Fibroblast of skin of scalp (primary cell): ENCODE measurements at regions not wholly inside any gene's neighbourhood (a gene's known extent, or its start where the extent isn't known, plus 50 kb on each side); places are given as distances from the start of the nearest gene placed in this dataset.
A peak's percentile ranks its signal among the peaks of the same experiment; 100 is the strongest.

Experiments used
- DNase-seq: peaks from one replicate; pipeline ENCODE4 v3.0.0-alpha.2; 2013

DNA sequence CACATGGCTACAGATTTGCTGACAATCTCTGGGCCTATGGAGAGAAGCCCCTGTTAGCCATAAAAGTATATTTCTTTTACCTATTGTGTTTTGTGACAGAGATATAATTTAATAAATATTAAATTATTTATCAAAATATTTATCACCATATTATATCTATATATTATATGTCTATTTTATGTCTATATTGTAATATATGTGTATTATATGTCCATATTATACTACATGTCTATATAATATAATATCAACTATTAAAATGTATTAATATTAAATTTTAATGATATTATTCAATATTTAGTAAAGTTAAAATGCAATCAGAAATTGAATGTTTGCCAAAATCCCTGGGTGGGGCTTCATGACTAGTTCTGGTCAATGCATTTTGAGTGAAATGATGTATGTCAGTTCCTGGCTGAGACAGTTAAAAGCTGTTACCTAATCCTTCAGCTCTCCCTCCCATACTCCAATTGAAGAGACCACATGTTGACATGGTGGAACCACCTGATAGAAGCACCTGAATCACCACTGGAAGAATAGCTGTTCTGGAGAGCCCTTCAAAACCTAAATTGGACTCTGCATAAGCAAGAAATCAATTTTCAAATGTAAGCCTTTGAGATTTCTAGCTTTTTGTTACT, 357.3 kb upstream of the DDHD1 start:
- no peak for DNase-seq

DNA sequence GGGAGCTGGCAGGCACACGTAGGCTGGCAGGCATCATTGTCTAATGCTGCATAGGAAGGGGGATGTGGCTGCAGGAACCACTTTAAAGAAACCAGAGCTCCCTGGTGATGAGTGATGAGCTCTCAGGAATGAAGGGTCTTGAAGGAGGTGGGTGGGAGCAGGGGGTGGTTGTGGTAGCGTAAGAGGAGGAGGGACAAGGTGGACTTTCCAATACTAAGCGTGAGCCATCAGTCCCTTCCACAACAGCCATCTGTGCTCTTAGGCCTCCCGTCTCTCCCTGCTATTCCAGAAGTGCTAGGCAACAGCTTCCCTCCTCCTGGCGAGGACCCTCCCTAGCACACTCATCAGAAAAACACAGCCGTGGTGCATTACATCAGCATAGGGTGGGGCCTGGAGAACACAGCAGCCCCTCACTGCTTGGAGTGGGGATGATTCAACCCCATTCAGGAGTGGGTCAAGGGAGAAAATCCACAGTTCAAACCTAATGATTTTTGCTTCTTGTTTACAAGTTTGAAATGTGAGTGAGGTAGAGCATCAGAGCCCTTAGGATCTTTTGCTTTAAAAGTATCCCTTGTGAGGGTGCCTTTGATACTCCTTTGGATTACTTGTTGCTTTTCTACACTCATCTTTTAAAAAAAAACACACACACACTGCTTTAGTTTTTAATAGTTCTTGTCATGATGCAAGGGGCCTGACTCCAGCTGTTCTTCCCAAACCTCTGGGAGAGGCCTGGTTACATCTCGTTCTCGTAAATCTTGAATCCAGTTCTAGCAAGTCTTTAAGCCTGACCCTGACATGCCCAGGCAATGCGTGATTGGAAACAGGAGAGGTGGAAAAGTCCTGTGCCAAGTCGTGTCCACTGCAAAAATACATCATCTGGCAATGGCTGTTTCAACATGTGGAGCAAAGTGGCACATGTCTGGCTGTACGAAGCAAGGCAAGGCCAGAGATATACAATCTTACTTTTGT, 356.4 kb upstream of the DDHD1 start:
- peak; percentile 81 for DNase-seq

DNA sequence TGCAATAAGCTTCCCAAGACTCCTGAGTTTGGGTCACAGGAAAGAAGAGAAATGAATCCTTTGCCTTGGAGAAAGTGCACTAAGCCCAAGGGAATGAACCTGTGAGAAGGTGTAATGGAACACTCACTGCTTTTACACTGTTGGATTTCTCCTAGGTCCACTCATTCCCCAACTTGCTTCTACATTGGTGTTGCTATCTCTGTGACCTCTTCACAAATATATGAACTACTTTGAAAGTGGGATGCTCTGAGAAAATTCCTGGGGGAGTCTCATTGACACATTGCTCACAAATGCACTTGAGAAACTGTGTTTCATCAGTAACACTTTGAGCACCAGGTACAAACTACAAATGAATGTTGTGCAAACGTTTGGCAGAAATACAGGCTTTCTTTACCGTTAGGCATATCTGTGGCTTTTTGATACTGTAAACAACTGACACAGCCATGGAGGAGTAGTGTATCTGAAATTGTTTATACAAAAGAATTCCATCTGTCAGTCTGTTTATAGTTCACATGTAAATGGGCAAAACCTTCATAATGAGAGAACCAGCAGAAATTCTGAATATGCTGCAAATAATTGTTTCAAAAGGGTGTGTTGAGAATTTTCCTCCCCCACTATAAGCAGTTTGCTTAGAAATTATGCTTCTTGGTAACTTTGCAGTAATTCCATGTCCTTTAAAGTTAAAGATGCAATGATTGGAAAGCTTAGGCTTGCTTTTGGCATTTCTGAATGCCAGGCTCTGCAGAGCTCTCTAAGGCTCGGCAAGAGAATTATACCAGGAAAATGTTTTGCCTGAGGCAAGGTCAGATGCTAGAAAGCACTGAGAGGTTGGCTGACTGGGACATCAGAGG, 348.5 kb upstream of the DDHD1 start:
- DNase-seq, result no peak

DNA sequence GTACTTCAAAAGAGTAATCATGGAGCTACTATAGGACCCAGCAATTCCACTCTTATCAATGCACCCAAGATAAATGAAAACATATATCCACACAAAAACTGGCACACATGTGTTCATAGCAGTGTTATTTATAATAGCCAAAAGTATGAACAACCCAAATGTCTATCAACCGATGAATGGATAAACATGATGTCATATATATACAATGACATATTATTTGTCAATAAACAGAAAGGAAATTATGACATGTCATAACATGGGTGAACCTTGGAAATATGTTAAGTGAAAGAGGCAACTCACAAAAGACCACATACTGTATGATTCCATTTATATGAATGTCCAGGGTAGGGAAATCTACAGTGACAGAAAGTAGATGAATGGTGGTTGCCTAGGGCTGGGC, 347.1 kb upstream of the DDHD1 start:
- DNase-seq, result no peak

DNA sequence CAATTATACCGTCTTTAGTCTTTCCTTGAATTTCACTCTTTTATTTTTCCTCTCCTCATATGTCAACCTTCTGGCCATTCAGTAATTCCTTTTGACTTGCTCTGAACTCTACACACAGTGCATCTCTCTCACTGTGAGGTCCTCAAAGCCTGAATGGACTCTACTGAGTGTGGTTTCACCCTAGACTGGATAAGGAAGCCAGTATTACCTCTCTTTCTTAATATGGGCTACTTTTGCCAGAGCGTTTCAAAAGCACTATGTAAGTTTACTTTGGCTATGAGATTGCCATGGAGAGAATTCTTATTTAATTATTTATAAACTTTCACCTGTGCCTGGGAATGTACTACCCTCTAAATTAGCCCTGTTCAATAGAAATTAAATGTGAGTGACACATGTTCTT, 343.5 kb upstream of the DDHD1 start:
- DNase-seq, result no peak

DNA sequence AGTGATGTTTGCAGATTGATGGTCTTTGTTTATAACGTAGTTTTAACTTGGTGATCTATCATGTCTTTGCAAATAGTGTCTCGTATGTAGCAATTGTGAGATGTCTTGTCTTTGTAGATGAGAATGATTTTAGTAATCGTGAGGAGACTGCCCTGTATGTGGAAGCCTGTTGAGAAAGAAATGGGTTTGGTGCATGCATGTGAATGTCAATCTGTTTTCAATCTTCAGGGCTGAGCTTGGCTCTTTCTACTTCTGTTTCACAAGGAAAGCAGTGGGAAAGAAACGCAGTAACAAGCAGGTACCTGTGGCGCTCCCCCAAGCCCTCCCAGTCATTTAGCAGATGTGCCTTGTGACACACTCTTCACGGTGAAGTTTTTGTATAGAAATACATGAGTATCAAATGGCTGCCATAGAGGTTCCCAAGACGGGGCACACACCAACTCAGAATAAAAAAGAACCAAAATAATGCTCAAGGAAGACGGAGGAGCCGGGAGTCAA, 342.8 kb upstream of the DDHD1 start:
- DNase-seq, result no peak

DNA sequence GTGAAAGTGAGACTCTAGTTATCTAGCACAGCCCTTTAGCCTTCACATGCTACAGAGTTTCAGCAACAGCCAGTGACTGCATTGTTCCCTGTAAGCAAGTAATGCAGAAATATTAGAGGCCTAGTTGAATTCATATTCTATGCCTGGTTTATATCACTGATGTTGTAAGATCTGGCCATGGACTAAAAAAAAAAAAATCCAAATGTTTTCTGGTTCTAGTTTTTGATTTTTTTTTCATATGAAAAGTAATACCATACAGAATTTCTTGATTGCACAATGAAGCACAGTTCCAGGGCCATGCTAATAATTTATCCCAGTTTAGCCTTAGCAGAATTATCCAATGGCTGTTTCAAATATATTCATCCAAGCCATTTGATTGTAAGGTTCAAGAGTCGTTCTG, 341.5 kb upstream of the DDHD1 start:
- DNase-seq, result no peak

DNA sequence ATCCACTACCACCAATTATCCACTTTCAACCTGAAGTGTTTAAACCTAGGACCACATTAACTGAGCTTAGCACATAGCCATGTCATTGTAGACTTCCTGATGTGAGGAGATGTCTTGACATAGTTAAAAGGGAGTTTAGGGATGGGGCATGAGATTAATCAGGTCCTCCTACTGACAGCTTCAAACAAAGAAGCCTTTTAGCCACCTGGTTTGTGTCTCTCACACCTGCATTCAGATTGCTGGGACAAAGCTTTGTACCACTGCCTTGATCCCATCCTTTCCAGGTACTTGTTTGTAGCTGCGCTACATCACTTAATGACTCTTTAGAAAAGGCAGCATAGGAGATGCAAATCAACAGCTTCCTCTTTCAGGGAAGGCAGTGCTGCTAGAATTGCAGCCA, 340.7 kb upstream of the DDHD1 start:
- no peak for DNase-seq

DNA sequence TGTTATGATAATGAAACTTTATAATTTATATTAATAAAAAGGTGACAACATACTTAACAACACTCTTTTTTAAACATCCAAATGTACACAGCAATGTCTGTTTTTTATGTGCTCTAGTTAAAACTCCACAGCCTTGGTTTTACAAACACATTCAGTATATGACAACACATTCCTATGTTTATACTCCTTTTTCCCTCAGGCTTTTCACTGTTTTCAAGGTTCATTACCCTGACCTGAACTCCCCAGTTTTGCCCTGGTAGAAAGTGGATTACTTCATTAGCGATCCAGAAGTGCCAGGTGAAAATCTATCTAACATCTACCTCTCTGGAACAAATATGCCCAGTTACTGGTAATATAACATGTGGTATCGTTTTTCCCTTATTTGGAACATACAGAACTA, 340.2 kb upstream of the DDHD1 start:
- no peak for DNase-seq

DNA sequence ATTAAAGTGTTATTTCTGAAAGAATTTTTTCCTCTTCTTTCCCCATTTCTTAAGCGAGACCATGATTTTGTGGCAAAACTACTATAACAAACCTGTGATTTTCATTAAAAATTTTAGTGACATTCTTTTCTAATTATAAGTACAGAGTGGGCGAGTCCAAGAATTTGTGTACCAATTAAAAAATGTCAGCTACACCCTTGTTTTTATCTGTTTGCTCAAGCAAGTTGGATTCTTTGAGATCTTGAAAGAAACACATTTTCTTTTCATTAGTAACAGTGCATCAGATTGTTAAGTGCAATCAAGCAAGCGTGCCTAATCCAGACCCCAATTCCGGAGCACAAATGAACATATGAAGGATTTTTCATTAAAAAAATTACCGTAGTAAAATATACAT, 338.8 kb upstream of the DDHD1 start:
- DNase-seq, result no peak

DNA sequence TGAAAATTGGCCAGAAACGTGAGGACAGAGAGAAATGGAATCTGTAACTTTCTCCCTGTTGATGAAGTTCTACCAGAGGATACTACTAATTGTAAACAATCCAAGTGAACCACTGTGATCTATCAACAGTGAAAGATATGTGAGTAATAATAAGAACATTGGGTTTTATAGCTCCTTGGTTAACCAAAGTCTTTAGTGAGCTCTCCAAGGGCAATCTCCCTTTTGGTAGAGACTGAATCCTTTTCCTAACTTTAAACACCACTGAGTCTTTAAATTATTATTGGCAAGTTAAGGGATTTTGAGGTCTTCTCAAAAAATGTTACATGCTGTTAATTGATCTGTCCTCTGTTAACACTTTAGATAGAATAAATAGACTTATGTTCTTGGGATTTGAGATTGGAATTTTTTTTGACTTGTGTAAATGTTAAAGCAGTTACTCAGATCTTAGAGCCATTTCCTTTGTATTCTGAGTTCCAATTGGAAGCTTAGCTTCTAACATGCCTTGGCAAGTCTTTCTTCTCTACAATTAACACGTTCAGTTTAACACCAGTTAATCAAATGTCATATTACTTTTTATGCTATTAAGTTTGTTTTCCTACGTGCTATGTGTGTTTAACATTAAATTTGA, 338.2 kb upstream of the DDHD1 start:
- peak; percentile 65 for DNase-seq

DNA sequence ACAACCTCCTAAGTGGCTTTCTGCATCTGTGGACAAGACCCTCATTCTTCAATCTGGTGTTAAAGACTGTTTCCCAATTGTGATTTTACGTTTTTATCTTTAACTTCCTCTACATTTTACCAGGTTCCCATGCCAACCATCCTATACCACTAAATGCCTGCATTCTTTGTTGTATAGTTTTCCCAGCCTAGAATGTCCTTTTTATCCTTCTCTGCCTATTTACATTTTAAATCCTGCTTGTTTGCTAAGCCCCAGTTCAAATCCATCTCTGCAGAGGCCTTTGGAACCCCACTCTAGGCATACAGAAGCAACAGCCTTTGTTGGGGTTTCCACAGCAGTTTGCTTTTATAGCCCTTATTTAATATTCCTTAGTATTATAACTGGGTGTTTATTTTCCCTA, 325.1 kb upstream of the DDHD1 start:
- DNase-seq, result no peak

DNA sequence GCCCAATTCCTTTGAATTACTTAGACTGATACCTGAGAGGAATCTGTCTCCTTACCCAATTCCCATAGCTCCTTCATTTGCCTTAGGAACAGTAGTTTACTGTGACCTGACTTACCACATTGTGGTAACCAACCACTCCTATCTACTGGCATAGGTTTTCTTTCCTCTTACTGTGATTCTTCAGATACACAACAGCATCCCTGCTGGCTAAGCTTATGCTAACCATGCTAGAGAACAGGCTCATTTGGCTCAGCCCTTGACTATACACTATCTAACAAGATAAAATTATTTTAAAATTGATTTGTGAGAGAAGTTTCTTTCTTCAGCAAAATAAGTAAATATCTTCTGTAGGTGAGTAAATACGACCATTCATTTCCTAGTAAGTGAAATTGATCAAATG, 320.4 kb upstream of the DDHD1 start:
- no peak for DNase-seq

DNA sequence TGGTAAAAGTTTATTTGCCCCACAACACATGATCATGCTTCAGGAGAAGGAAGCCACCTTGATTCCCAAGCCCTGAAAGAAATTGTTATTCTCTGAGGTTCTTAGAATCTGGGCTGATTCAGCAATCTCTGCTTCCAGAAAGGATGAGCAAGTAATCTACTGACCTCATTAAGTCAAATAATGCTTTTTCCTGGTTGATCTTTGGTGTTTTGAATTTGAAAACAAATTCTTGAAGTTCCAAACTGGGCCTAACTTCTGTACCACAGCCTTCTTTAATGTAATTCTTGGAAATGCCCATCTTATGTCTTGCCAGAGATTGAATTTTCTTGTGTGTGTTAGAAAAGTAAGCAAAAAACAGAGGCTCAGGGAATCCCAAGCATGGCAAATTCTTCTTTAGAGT, 319.2 kb upstream of the DDHD1 start:
- DNase-seq, result no peak

DNA sequence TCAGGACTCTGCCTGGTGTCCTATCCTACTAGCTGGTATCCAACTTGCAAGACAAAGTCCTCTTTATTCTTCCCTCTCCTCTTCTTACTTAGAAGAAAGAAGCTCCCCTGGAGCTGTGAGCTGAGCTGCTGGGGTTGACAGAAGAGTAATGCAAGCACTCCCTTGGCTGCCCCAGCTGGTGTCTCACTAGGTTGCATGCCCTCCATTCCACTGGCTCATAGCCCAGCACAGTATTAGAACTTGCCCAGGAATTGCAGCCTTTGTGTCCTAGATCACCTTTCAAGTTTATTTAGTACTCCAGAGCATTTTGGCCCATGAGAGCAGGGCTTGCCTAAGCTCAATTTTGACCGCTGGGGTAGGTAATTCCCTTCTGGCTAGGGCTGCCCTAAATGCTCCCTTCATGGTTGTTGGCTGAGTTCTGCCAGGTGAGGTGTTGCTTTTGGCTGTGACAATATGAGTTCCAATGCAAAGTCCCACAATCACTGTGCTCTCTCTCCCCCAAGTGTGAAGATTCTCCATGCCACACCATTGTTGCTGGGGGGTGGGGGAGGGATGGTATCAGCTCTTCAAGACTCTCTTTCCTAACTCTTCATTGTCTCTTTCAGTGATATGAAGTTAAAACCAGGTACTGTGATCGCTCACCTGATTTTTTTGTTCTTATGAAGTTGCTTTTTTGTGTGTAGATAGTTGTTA, 317.4 kb upstream of the DDHD1 start:
- DNase-seq, result peak; percentile 40

DNA sequence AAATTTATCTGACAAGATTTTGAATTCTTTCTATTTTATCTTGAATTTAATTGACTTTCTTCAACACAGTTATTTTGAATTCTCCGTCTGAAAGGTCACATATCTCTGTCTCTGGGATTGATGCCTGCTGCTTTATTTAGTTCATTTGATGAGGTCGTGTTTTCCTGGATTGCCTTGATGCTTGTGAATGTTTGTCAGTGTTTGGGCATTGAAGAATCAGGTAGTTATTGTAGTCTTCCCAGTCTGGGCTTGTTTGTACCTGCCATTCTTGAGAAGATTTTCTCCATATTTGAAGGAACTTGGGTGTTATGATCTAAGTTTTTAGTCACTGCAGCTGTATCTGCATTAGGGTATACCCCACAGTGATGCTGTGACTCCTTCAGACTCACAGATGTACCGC, 315.8 kb upstream of the DDHD1 start:
- DNase-seq, result no peak

DNA sequence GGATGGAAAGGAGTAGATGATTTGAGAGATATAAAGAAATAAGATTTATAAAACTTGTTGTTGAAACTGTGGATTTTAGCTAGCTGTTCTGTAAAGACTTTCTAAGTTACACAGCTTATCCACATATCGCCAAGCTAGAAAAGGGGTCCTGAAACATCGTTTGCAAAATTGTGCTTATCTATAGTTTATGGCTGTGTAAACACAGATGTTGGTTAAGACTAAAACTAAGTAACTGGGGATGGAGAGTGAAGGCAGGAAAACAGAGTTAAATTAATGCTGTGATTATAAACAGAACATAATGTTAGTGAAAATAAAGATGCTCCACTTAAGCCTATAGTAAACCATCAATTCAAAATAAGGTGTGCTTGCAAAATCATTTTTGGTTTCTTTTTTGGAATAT, 311.3 kb upstream of the DDHD1 start:
- DNase-seq, result no peak

DNA sequence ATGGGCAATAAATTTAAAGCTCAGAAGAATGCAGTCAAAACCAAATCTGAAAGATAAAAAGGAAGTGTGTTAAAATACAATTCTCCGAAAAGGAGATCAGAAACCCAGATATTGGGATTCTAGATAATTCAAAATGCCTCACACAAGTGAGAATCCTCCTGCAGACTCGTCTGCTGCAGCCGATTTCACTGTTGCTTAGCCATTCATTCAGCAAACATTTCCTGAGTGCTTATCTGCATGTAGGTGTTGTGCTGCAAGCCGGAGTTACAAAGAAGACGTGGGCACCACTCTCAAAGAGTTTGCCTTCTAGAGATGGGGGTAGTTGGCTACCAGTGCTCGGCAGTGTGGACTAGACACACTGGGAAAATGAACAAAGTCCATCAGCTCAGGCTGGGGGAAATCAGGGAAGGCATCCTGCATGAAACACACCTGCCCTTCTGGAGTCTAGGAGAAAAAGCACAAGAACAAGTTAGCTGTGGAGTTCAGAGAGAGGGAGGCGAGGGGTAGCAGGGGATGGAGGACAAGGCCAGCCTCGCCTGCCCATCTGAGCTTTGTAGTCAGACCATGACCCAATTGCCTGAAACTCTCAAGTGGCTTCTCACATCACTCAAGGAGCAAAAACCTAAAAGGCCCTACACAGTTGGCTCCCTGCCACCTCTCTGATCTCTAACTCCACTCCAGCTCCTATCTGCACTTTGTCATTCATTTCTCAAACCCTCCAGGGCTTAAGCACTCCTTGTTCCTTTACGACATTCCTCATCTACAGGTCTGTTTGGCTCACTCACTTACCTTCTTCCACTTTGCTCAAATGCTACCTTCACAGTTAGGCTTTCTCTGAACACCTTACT, 310.0 kb upstream of the DDHD1 start:
- no peak for DNase-seq

DNA sequence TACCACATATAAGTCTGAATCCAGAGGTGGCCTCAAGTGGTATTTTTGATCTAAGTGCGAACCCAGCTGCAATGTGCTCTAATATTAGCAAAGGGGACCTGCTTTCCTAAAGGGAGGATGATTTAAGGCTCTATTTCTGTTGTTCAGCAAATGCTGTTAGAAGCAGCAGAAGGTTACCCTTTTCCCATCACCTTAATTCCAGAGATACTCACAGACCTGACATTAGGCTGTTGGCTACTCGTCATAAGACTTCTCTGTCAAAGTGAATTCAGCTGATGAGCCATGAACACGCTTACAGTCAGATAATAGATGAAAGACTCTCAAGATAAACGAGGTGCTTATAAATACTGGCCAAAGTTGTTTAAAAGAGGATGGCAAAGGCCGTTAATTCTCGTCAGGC, 308.7 kb upstream of the DDHD1 start:
- DNase-seq, result no peak

DNA sequence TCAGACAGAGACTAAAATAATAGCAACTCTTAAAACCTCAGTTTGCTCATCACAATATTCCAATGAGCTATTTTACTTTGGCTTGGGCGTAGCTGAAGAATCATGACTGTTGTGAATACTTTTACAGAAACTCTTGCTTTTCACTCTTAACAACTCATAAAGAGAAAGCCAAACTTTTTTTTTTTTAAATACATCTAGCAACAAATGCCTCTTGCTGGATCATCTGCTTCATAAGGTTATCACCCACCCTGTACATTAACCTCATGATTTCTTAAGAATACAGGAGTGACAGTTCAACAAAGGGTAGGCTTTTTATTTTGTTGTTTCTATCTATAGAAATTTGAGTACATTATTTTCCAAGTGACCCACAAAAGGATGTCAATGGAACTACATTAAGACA, 307.4 kb upstream of the DDHD1 start:
- DNase-seq, result no peak

DNA sequence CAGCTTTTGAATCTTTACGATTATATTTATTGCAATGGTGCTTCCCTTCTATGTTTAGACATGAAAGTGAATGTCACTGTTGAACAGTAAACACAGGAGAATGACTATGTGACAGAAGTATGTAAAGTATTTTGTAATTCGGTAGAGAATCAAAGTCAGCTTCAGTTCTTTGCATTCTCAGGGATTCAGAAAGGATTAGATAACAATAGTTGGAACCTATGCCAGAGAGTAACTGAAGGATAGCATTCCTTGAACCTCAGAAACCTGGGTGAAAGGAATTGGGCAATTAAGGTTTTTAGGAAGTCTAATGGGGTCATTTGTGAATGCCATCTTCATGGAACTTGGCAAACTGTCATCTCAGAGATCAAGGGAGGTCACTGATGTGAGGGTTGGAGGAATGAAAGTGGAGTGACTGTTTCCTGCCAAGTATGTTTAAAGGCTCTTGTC, 305.3 kb upstream of the DDHD1 start:
- peak; percentile 47 for DNase-seq
